Esophagus squamous epithelium (tissue), 5 donors: ENCODE measurements at regions not wholly inside any gene's neighbourhood (a gene's known extent, or its start where the extent isn't known, plus 50 kb on each side); places are given as distances from the start of the nearest gene placed in this dataset.

Experiments
- DNase-seq: peaks from one replicate; lab custom pipeline; 2025; lab: John Stamatoyannopoulos, UW
- H3K27ac ChIP-seq, 4 donors: fragments of 200-600 bp; sonication (generic); one replicate each; pipeline ENCODE4 v1.5.1; 2016 to 2019; ENCODE audit warnings: mild to moderate bottlenecking in 1 of 4
- H3K27me3 ChIP-seq, 4 donors: fragments of 200-600 bp; sonication (generic); 1 replicate in 3 of 4; 2 replicates in 1 of 4; pipeline versions ENCODE4 v1.5.1 to v1.6.0; 2017 to 2021; ENCODE audit warnings: antibody characterized with exemption in 1 of 4
- H3K36me3 ChIP-seq, 3 donors: fragments of 200-600 bp; sonication (generic); one replicate each; pipeline ENCODE4 v1.5.1; 2016 to 2019
- H3K4me1 ChIP-seq, 3 donors: fragments of 200-600 bp; sonication (generic); one replicate each; pipeline ENCODE4 v1.5.1; 2017 to 2019
- H3K4me3 ChIP-seq, 4 donors: fragments of 200-600 bp; sonication (generic); 1 replicate in 3 of 4; 2 replicates in 1 of 4; pipeline ENCODE4 v1.5.1; 2016 to 2019; ENCODE audit warnings: mild to moderate bottlenecking in 2 of 4, moderate library complexity in 1 of 4
- H3K9me3 ChIP-seq, 3 donors: fragments of 200-600 bp; sonication (generic); one replicate each; pipeline ENCODE4 v1.5.1; 2016 to 2019
- POLR2A ChIP-seq, 4 donors: fragments of 450-650 bp; IDR thresholded peaks; one replicate each; pipeline ENCODE4 v1.6.1; 2017; ENCODE audit warnings: antibody characterized with exemption in 4 of 4, mild to moderate bottlenecking in 4 of 4, moderate library complexity in 3 of 4
- WGBS, 2 donors: methylation state at CpG; one replicate each; pipeline ENCODE4 v1.1.5; 2018; 5-methylcytosine and 5-hydroxymethylcytosine counted together
- intact Hi-C: fragments of 100-400 bp; cut with DNase I; formaldehyde crosslinking; loops from one replicate; pipeline ENCODE4 v1.15.0; 2022
- TF ChIP-seq, protein P1 (sequence below), 6 experiments: fragments of 450-650 bp in 4 of 6; fragments of 200-600 bp in 2 of 6; sonication (generic) in 2 of 6; IDR thresholded peaks; one replicate each; pipeline ENCODE4 v1.5.1; 2016 to 2019; ENCODE audit warnings: antibody characterized with exemption in 6 of 6, mild to moderate bottlenecking in 4 of 6, moderate library complexity in 4 of 6
- donor health status: DM: yes; HTN: yes; CAD: no.

DNA sequence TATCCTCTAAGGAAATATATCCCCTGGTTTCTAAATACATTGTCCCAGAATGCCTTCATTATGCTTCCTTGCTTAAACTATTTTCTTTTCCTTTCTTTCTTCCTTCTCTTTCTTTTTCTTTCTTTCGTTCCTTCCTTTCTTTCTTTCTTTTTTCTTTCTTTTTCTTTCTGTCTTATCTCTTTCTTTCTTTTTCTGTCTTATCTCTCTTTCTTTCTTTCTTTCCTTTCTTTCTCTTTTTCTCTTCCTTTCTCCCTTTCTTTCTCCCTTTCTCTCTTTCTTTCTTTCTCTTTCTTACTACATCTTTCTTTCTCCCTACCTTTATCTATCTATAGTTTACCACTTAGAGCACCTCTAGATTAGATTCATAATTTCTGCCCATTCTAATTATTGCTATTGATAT is 552.1 kb downstream of the PYDC2 start:
- no peak overlapping the region for H3K27ac ChIP-seq
- no peaks in the 10 kb centered on the region for H3K27me3 ChIP-seq
- H3K9me3 ChIP-seq: no peaks in the 10 kb centered on the region
- WGBS, 2 donors: 31 to 58% methylated on average over 1 of the region's 1 CpG
- H3K36me3 ChIP-seq: no peaks in the 10 kb centered on the region
- H3K4me3 ChIP-seq: no peak overlapping the region
- no peaks in the 10 kb centered on the region for H3K4me1 ChIP-seq
- no peak for TF ChIP-seq POLR2A (IDR thresholded peaks at IDR 0.05)
- TF ChIP-seq, protein P1, sequence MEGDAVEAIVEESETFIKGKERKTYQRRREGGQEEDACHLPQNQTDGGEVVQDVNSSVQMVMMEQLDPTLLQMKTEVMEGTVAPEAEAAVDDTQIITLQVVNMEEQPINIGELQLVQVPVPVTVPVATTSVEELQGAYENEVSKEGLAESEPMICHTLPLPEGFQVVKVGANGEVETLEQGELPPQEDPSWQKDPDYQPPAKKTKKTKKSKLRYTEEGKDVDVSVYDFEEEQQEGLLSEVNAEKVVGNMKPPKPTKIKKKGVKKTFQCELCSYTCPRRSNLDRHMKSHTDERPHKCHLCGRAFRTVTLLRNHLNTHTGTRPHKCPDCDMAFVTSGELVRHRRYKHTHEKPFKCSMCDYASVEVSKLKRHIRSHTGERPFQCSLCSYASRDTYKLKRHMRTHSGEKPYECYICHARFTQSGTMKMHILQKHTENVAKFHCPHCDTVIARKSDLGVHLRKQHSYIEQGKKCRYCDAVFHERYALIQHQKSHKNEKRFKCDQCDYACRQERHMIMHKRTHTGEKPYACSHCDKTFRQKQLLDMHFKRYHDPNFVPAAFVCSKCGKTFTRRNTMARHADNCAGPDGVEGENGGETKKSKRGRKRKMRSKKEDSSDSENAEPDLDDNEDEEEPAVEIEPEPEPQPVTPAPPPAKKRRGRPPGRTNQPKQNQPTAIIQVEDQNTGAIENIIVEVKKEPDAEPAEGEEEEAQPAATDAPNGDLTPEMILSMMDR (IDR thresholded peaks at IDR 0.05): no peak
- intact Hi-C loops: no loop called here
- DNase-seq: no peak

DNA sequence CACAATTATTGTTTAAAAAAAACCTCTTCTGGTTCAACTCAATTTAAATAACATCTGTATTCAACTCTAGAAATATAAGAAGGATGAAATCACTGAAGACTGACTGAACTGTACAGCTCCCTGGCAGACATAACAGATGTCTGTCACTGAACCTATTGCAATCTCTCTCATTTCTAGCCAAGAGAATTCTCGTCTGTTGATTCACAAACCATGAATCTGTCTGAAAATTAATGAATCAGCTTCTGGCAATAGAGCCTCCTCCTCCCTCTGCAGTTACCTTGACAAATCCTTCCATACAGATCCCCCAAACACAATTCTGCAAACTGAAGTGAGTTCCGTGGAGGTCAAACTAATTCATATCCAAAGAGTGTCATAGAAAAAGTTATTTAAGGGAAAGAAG is 561.4 kb downstream of the PYDC2 start:
- Histone ChIP-seq H3K36me3 (no peaks in the 10 kb centered on the region), H3K9me3 (no peaks in the 10 kb centered on the region), H3K27ac (no peak overlapping the region), H3K4me1 (no peaks in the 10 kb centered on the region), H3K4me3 (no peak overlapping the region), H3K27me3 (no peaks in the 10 kb centered on the region)
- TF ChIP-seq POLR2A (IDR thresholded peaks at IDR 0.05): no peak
- TF ChIP-seq, protein P1 (IDR thresholded peaks at IDR 0.05): no peak
- intact Hi-C loops: no loop called here
- no peak for DNase-seq
- 42 to 52% methylated on average over 2 of the region's 2 CpGs for WGBS, 2 donors

DNA sequence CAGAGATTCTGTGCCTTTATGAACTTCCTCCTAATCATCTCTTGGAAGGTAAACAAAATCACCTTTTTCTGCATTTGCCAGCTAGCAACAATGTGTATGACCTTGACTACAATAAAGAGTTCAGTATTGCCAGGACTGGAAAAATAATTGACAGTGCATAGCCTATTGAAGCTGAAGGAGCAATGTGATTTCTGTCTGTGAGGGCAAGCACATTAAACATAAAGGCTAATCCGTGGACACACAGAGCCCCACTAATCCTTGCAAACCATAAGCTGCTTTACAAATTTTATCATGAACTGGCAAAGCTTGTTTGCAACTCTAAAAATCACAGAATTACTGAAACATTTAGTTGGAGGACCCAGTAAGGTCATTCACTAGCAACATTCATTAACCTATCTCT is 563.8 kb downstream of the PYDC2 start:
- intact Hi-C loops: no loop called here
- 31 to 41% methylated on average over 1 of the region's 1 CpG for WGBS, 2 donors
- TF ChIP-seq, protein P1 (IDR thresholded peaks at IDR 0.05): no peak
- TF ChIP-seq POLR2A (IDR thresholded peaks at IDR 0.05): no peak

DNA sequence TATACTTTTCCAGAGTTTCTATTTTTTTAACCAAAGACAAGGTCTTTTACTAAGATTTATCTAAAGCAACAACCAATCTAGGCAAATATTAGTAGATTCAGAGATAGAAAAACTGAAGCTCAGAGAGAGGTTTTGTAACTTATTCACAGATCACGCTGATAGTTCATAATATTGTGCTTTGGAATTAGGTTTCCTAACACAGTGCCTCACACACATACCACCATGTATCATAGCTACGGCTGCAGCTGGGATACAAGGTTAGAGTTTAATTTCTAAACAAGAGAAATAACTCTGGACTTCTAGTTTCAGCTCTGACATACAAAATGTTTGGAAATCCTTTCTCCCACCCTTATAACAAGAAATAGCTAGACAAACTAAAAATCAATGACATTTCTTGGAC is 565.7 kb downstream of the PYDC2 start:
- 70 to 88% methylated on average over 2 of the region's 2 CpGs for WGBS, 2 donors
- H3K9me3 ChIP-seq: no peaks in the 10 kb centered on the region
- intact Hi-C loops: no loop called here

More for the DNA sequence above, 563.8 kb downstream of the PYDC2 start:
- H3K4me1 ChIP-seq: no peaks in the 10 kb centered on the region
- H3K9me3 ChIP-seq: no peaks in the 10 kb centered on the region
- H3K36me3 ChIP-seq: no peaks in the 10 kb centered on the region
- no peaks in the 10 kb centered on the region for H3K27me3 ChIP-seq
- H3K4me3 ChIP-seq: no peak overlapping the region
- no peak for DNase-seq
- no peak overlapping the region for H3K27ac ChIP-seq

DNA sequence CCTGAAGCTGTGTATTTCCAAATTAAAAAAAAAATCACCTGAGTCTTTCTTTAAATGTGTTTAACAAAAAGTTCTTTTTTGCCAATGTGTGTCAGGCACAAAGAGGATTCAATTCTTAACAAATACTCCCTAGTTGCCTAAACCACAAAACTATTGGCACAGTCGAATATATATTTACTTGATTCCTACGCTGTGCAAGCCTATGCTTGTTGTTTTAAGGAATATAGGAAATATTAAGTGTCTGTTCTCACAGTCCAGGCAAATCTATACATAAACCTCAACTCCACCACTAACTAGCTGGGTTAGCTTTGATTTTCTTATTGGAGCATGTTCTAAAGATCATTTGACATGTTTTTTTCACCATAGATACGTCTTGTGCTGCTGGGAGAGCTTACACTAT is 571.0 kb downstream of the PYDC2 start:
- H3K27me3 ChIP-seq: no peaks in the 10 kb centered on the region
- no peaks in the 10 kb centered on the region for H3K9me3 ChIP-seq
- DNase-seq: no peak
- 40 to 43% methylated on average over 3 of the region's 3 CpGs for WGBS, 2 donors
- intact Hi-C loops: no loop called here
- no peak overlapping the region for H3K4me3 ChIP-seq
- TF ChIP-seq, protein P1 (IDR thresholded peaks at IDR 0.05): no peak
- no peak for TF ChIP-seq POLR2A (IDR thresholded peaks at IDR 0.05)
- H3K27ac ChIP-seq: no peak overlapping the region
- peaks cover 0 to 4% (median 0%) of the 10 kb centered on the region in 3 donors for H3K4me1 ChIP-seq
- no peaks in the 10 kb centered on the region for H3K36me3 ChIP-seq

More for the DNA sequence above, 565.7 kb downstream of the PYDC2 start:
- no peak for DNase-seq
- TF ChIP-seq, protein P1 (IDR thresholded peaks at IDR 0.05): no peak
- no peak for TF ChIP-seq POLR2A (IDR thresholded peaks at IDR 0.05)
- Histone ChIP-seq H3K27ac (no peak overlapping the region), H3K27me3 (no peaks in the 10 kb centered on the region), H3K36me3 (no peaks in the 10 kb centered on the region), H3K4me3 (no peak overlapping the region), H3K4me1 (peaks cover 0 to 4% (median 0%) of the 10 kb centered on the region in 3 donors)
